ENCODE measurements at regions not wholly inside any gene's neighbourhood (a gene's known extent, or its start where the extent isn't known, plus 50 kb on each side); places are given as distances from the start of the nearest gene placed in this dataset.
"Not testable (repeated sequence)": the region's sequence is repeated elsewhere in the genome, so short reads cannot be mapped to it uniquely, and the experiment has no call there.

- Histone ChIP-seq H3K36me3 (ENCODE audit: insufficient read depth, low read length, poor library complexity, severe bottlenecking) (no peaks in the 10 kb centered on the region), H3K9me3 (ENCODE audit: low read depth, low read length, poor library complexity, severe bottlenecking) (no peaks in the 10 kb centered on the region), H3K4me3 (ENCODE audit: low read depth, low read length, poor library complexity, severe bottlenecking) (no peak overlapping the region), H3K27ac (ENCODE audit: low read depth, low read length, poor library complexity, severe bottlenecking) (no peak overlapping the region), H3K27me3 (replicated peaks; ENCODE audit: insufficient read depth, low read depth, low read length, poor library complexity) (no peaks in the 10 kb centered on the region), H3K4me1 (ENCODE audit: insufficient read depth, low read length, poor library complexity, severe bottlenecking) (no peaks in the 10 kb centered on the region)
- no peak for DNase-seq (ENCODE audit: low spot score)
- intact Hi-C loops (cut with micrococcal nuclease; ENCODE audit: unreplicated experiment), result no loop called here
- no TSS peak for BruUV-seq (replicated peaks)
- CTCF ChIA-PET, result no interaction called here
- POLR2A ChIA-PET (ENCODE audit: low non-redundant PET), result no interaction called here
- TF ChIP-seq, protein P1, sequence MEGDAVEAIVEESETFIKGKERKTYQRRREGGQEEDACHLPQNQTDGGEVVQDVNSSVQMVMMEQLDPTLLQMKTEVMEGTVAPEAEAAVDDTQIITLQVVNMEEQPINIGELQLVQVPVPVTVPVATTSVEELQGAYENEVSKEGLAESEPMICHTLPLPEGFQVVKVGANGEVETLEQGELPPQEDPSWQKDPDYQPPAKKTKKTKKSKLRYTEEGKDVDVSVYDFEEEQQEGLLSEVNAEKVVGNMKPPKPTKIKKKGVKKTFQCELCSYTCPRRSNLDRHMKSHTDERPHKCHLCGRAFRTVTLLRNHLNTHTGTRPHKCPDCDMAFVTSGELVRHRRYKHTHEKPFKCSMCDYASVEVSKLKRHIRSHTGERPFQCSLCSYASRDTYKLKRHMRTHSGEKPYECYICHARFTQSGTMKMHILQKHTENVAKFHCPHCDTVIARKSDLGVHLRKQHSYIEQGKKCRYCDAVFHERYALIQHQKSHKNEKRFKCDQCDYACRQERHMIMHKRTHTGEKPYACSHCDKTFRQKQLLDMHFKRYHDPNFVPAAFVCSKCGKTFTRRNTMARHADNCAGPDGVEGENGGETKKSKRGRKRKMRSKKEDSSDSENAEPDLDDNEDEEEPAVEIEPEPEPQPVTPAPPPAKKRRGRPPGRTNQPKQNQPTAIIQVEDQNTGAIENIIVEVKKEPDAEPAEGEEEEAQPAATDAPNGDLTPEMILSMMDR (conservative IDR thresholded peaks at IDR 0.05; ENCODE audit: low read depth, low read length), result no peak
- TF ChIP-seq EZH2 (IDR thresholded peaks at IDR 0.05; ENCODE audit: borderline replicate concordance, low read depth, low read length, poor library complexity, severe bottlenecking), result no peak
Observed at GRCh38 chr1:59212706-59213105, 84.2 kb upstream of the FGGY start.

DNA sequence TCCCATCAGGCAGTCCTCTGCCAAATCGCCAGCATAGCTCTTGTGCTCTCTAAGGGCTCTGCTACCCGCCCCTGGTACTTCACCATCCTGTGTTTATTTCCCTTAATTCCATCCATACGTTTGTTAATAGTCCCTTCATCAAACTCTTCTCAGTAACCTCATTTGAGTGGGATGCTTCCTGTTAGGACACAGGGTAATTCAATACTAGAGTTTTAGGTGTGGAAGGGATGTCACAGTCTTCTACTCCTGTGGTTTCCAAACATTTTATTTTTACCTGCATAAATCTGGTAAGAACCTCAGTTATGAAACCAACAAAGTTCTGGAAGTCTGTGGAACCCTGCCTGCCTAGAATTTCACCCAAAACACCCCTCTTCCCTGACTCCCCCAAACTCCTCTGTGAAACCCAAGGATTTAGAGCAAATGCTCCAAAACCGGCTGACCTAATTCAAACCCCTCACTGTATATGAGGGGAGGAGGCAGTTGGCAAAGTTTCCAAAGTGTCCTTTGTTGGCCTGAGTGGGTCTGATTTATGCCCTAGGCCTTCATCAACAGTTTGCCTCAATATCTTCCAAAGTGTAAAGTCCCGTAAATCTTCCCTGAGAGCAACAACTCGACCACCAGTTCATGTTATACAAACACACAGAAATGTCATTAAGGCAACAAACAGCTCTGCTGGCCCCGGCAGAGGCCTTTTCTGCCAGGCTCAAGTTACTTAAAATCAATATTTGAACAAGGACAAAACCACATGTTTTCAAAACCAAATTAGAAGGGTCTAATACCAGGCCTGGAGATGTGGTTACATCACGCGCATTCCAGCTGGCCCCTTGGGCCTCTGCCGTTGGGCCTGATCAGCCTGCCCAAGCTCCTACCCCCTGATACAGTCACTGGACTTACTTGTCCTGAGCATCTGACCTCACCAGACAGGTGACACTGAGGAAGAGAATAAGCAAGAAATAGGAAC, 82.4 kb upstream of the FGGY start:
- no peaks in the 10 kb centered on the region for H3K4me1 ChIP-seq (ENCODE audit: insufficient read depth, low read length, poor library complexity, severe bottlenecking)
- no peak for DNase-seq (ENCODE audit: low spot score)
- no peak overlapping the region for H3K4me3 ChIP-seq (ENCODE audit: low read depth, low read length, poor library complexity, severe bottlenecking)
- no peaks in the 10 kb centered on the region for H3K27me3 ChIP-seq (replicated peaks; ENCODE audit: insufficient read depth, low read depth, low read length, poor library complexity)
- intact Hi-C loops (cut with micrococcal nuclease; ENCODE audit: unreplicated experiment), result no loop called here
- TF ChIP-seq, protein P1 (conservative IDR thresholded peaks at IDR 0.05; ENCODE audit: low read depth, low read length), result no peak
- no peak for TF ChIP-seq EZH2 (IDR thresholded peaks at IDR 0.05; ENCODE audit: borderline replicate concordance, low read depth, low read length, poor library complexity, severe bottlenecking)
- ChIA-PET CTCF (no interaction called here), POLR2A (ENCODE audit: low non-redundant PET) (no interaction called here)
- H3K9me3 ChIP-seq (ENCODE audit: low read depth, low read length, poor library complexity, severe bottlenecking), result no peaks in the 10 kb centered on the region
- H3K27ac ChIP-seq (ENCODE audit: low read depth, low read length, poor library complexity, severe bottlenecking), result no peak overlapping the region
- no peaks in the 10 kb centered on the region for H3K36me3 ChIP-seq (ENCODE audit: insufficient read depth, low read length, poor library complexity, severe bottlenecking)
- no TSS peak for BruUV-seq (replicated peaks)

DNA sequence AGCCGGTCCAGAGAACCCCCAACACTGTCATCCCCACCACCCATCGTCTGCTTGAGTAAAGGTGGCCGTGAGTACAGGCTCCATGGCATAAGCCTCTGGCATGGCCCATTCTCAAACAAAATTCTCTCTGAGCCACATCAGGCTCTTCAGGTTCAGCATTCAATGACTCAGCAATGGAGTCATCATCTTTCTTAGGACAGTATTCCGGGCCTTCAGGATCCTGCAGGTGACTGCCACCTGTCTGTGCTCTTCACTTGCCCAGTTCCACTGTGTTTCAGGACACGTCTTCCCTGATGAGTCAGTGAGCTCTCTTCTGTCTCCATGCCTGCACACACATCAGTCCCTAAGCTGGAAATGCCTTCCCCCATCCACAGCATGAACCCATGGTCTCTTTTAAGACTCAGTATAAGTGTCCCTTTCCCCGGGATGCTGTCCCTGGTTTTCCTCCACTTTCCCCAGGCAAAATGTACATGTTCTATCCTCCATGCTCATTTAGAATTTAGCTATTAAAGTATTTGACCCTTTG, 81.1 kb upstream of the FGGY start:
- intact Hi-C loops (cut with micrococcal nuclease; ENCODE audit: unreplicated experiment), result no loop called here
- Histone ChIP-seq H3K9me3 (ENCODE audit: low read depth, low read length, poor library complexity, severe bottlenecking) (no peaks in the 10 kb centered on the region), H3K4me1 (ENCODE audit: insufficient read depth, low read length, poor library complexity, severe bottlenecking) (no peaks in the 10 kb centered on the region), H3K36me3 (ENCODE audit: insufficient read depth, low read length, poor library complexity, severe bottlenecking) (no peaks in the 10 kb centered on the region), H3K27me3 (replicated peaks; ENCODE audit: insufficient read depth, low read depth, low read length, poor library complexity) (no peaks in the 10 kb centered on the region), H3K4me3 (ENCODE audit: low read depth, low read length, poor library complexity, severe bottlenecking) (no peak overlapping the region), H3K27ac (ENCODE audit: low read depth, low read length, poor library complexity, severe bottlenecking) (no peak overlapping the region)
- DNase-seq (ENCODE audit: low spot score), result no peak
- no TSS peak for BruUV-seq (replicated peaks)
- ChIA-PET CTCF (no interaction called here), POLR2A (ENCODE audit: low non-redundant PET) (no interaction called here)
- TF ChIP-seq EZH2 (IDR thresholded peaks at IDR 0.05; ENCODE audit: borderline replicate concordance, low read depth, low read length, poor library complexity, severe bottlenecking), result no peak
- TF ChIP-seq, protein P1 (conservative IDR thresholded peaks at IDR 0.05; ENCODE audit: low read depth, low read length), result no peak

DNA sequence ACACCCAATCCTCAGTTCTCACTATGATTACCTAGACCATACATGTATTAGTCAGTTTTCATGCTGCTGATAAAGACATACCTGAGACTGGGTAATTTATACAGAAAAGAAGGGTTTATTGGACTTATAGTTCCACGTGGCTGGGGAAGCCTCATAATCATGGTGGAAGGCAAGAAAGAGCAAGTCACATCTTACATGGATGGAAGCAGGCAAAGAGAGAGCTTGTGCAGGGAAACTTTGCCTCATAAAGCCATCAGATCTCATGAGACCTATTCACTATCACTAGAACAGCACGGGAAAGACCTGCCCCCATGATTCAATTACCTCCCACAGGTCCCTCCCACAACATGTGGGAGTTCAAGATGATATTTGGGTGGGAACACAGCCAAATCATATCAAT, 79.5 kb upstream of the FGGY start:
- POLR2A ChIA-PET (ENCODE audit: low non-redundant PET); BruUV-seq (replicated peaks); H3K27me3 ChIP-seq (replicated peaks; ENCODE audit: insufficient read depth, low read depth, low read length, poor library complexity); H3K4me1 ChIP-seq (ENCODE audit: insufficient read depth, low read length, poor library complexity, severe bottlenecking); H3K4me3 ChIP-seq (ENCODE audit: low read depth, low read length, poor library complexity, severe bottlenecking); intact Hi-C loops (cut with micrococcal nuclease; ENCODE audit: unreplicated experiment); CTCF ChIA-PET; H3K9me3 ChIP-seq (ENCODE audit: low read depth, low read length, poor library complexity, severe bottlenecking); H3K27ac ChIP-seq (ENCODE audit: low read depth, low read length, poor library complexity, severe bottlenecking); DNase-seq (ENCODE audit: low spot score); H3K36me3 ChIP-seq (ENCODE audit: insufficient read depth, low read length, poor library complexity, severe bottlenecking): not testable (repeated sequence)

Data from A673 (cell line).